GM21367 (cell line): ENCODE measurements at regions not wholly inside any gene's neighbourhood (a gene's known extent, or its start where the extent isn't known, plus 50 kb on each side); places are given as distances from the start of the nearest gene placed in this dataset.

ENCODE experiments used
- ATAC-seq: cut with Tn5 transposase; IDR thresholded peaks from one replicate; pipeline ENCODE4 v1.9.1; 2021; ENCODE audit not compliant: unreplicated experiment

GRCh38 chr2:44877417-44877816 lies 64.1 kb upstream of the SIX3 start:
- ATAC-seq = no peak

DNA sequence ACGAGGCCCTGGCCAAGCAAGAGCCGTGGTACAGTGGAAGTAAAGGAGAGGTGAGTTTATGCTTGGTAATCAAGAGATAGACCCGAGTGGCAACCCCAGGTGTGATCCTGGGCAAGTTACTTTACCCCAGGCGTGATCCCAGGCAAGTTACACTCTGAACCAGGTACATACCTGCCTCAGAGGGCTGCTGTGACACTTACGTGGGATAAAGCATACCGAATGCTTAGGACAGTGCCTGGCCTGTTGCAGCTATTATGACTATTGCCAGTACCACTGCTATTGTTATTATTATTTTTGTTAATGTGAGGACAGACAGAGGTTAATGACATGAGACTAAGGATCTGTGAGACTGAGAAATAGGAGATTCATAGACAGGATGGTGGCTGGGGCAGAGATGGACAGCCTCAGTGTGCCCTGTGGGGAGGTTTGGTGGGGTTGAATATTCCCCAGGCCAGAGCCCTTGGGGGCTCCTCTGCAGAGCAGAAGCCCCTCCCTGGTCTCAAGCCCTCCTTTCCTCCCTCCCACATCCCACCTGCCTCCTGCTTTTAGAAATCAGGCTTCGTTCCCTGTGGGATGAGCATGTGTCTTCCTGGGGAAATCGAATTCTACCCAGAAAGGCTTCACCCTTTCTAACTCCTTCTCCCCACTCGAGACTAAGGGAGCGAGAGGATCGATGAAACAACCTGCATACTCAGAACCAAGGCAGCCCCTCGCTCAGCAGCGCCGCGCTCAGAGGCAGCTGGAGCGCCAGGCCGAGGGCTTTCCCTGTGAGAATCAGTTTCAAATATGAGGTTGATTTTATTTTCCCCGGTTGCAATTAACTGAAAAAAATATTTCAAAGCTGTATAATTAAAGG lies 62.0 kb upstream of the SIX3 start:
- ATAC-seq = no peak

GRCh38 chr2:44880125-44880483 lies 61.4 kb upstream of the SIX3 start:
- ATAC-seq = no peak

DNA sequence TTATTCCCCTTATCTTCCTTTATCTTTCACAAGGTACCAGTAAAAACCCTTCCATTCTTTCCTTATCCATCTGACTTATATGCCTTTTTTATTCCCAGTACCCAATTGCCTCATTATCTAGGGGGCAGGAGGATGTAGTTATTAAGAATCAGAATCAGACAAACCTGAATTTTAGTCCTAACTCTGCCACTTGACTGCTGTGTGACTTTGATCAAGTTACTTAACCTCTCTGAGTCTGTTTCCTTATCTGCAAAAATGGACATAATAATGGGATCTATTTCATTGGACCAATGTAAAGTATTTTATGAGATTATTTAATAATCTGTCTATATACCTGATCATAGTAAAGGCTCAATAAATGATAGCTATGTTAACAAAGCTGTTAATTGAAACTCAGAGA lies 59.6 kb upstream of the SIX3 start:
- ATAC-seq = no peak

DNA sequence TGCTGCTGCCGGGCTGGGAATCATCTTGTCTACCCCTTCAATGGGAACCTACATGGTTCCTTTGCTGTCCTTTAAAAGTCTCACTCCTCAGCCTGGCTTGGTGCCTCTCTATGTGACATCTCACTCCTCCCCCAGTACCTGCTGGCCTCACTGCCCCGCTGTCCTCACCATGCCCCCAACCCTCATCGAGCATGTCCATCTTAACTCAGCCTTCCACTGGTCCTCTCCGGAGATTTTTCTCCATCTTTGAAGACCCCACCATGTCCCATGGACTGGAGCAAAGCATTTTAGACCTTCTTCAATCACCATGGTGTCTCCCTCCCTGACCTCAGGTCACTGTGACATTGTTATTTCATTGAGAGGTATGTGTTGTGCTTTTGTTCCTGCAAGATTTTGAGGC lies 58.1 kb upstream of the SIX3 start:
- no peak for ATAC-seq

DNA sequence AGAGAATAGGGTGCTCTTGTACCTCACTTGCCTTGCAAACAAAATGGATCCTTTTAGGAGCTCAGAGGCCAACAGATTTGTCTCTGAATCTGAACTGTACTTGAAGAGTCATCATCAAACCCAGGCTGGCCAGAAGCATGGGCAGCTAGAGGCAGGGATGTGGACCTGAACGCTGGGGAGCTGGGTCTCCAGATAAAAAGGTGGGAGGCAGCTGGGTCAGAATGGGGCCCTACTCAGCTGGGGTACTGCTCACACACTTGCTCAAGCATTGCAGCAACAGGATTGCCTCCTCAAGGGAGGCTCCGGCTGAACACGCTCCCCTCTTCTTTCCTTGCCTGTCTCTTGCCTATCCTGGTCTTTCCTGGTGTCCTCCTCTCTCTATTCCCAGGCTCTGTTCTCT lies 57.3 kb upstream of the SIX3 start:
- no peak for ATAC-seq

DNA sequence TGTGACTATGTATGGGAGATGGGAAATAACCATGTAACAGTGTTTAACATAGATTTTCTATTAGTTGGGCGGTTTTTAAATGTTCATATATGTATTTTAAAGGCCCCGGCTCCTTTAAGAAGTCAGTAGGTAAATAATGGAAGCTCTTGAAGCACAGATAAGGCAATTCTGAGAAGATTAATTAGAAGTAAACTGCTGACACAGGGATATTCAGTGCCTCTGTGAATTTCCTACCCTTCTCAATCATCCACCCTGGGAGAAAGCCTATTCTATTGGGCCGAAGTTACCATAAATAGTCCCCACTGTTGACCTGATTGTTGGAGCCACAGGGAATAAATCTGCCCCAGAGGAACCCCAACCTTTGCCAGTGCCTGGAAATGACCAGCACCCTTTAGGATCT lies 56.8 kb upstream of the SIX3 start:
- no peak for ATAC-seq

DNA sequence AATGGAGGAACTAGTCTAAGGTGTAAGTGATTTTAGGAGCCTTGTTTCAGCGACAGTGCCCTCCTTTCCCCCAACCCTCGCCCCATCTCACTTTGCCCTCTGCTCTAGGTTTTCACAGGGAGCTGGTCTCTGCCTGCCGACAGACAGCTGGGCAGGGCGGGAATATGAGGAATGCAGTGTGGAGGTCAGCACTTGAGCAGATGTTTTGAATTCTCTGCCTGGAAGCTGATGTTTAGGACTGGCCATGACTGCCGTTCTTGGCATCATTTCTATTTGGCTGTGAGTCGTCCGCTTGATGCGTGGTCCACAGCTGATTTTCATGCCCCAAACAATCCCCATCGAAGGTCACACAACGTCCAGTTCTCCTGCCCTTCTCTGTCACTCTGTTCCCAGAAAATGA lies 55.1 kb upstream of the SIX3 start:
- no peak for ATAC-seq

DNA sequence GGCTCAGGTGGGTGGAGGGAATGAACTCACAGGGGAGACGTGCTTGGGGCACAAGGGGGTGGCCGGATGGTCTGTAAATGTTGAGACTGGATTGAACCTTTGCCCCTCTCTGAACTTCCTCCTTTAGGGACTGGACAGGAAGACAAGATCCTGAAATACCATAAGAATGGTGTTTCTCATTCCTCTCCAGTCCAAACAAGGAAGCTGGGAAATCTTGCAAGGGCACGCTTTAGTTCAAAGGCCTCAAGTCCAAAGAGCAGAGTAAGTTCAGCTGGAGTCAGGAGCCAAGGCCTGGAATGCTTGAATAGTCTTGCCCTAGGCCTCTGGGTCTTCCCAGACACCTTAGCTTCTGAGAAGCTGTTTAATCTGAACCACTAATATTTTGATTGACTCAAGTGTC lies 52.4 kb upstream of the SIX3 start:
- ATAC-seq = no peak
